GM03348 (cell line): ENCODE measurements at regions not wholly inside any gene's neighbourhood (a gene's known extent, or its start where the extent isn't known, plus 50 kb on each side); places are given as distances from the start of the nearest gene placed in this dataset.
A peak's percentile ranks its signal among the peaks of the same experiment; 100 is the strongest.

Experiments
- DNase-seq: peaks from one replicate; pipeline ENCODE4 v3.0.0; 2012; ENCODE audit warnings: low spot score

DNA sequence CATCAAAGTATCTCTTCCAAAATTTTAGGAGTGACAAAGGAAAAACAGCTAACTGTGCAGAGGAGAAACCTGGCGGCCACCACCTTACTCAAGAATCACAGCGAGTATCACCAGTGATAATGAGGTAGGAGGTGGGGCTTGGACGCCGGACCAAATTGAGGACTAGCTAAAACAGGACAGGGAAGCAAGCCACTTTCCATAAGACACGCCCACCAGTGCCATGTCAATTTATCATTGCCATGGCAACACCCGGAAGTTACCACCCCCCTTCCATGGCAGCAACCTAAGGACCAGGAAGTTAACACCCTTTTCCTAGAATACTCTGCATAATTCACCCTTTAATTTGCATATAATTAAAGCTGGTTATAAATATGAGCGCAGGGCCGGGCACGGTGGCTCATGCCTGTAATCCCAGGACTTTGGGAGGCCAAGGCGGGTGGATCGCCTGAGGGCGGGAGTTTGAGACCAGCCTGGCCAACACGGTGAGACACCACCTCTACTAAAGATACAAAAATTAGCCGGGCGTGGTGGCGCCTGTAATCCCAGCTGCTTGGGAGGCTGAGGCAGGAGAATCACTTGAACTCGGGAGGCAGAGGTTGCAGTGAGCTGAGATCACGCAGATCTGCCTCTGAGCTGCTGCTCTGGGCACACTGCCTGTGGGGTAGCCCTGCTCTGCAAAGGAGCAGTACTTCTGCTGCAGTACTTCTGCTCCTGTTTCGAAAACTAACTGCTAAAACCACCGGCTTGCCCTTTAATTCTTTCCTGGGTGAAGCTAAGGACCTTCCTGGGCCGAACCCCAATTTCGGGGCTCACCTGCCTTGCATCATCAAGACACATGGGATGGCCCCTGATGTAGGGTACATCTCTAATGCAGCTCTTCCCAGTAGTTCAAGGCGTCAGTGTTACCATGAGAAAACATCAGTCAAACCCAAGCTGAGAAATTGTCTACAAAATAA lies 116.7 kb downstream of the HMX1 start:
- no peak for DNase-seq

DNA sequence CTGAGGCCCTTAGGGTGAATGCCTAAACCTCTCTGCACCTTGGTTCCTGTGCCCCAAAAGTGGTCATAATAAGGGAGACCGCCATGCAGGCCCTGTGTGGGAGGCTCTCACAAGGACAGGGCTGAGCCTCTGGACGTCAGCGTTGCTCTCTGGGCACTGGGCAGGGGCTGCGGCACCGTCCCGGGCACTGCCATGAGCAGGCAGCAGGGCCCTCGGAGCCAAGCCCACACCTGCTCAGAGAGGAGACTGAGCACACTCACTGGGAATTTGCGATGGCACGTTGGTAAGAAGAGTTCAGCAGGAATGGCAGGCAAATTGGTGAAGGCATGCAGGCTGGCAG lies 123.4 kb downstream of the HMX1 start:
- DNase-seq: no peak

DNA sequence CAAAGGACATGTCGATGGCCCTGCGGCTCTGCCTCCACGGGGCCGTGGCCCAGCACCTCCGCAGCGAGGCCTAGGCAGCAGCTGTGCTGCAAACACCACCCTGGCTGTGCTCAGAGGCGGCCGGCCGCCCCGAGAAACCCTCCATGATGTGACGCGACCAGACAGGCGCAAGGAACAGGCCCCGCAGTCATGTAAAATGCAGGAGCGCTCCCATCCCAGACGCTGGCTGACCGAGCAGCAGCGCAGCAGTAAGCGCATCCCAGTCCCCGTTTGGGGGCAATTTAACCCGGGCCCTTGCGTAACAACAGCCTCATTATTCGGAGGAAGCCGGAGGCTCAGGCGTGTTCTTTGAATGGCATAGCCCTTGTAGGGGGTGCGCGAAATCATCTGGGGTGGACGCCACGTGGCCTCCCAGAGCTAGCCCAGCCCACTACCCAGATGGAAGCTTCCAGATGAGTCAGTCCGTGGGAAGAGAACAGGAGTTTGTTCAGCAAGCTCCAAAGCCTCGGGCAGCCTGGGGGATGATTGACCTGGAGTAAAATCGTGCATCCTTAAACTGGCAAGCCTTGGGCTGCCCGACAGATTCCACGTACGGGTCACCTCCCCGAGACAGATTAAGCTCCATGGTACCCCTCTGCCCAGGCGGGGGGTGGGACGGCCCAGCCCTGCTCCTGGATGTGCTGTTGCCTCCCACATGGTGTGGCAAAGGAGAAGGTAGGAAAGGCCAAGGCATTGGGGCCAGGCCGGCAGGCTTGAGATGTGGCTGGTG lies 124.0 kb downstream of the HMX1 start:
- no peak for DNase-seq

DNA sequence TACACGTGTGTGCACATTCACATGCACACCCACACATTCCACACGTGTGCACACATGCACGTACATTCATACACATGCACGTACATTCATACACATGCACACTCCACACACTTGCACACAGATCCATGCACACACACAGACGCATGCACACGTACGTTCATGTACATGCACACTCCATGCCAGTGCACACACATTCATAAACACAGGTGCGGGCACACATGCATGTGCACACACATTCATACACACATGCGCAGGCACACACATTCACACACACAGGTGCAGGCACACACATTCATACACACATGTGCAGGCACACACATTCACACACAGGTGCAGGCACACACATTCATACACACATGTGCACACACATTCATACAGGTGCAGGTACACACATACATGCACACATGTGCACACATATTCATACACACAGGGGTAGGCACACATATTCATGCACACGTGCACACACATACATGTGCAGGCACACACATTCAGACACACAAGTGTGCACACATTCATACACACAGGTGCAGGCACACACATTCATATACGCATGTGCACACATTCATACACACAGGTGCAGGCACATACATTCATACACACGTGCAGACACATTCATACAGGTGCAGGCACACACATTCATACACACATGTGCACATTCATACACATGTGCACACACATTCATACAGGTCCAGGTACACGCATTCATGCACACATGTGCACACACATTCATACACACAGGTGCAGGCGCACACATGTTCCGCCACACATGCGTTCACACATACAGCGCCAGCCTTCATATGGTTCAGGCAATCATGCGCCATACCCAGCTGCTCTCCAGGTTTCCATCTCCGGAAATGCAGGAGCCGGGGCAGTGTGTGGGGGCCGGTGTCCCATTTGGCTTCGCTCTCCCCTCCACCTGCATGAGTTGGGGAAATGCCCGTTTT lies 124.8 kb downstream of the HMX1 start:
- no peak for DNase-seq

DNA sequence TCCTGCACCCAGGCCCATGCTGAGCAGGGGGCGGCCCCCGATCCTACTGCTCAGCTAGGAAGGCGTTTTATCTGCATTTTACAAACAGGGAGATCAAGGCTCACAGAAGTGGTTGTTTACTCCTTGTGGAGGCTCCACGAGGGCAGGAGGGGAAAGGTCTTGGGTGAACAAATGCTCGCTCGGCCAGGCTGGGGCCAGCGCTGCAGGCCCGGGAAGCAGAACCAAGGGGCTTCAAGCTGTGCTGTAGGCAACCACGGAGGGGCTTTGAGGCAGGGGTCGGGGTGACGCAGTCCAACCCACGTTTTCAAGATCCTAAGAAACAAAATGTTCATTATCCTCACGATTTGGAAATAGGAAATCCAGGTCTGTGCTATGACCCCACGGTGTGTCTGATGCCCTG lies 125.8 kb downstream of the HMX1 start:
- no peak for DNase-seq

DNA sequence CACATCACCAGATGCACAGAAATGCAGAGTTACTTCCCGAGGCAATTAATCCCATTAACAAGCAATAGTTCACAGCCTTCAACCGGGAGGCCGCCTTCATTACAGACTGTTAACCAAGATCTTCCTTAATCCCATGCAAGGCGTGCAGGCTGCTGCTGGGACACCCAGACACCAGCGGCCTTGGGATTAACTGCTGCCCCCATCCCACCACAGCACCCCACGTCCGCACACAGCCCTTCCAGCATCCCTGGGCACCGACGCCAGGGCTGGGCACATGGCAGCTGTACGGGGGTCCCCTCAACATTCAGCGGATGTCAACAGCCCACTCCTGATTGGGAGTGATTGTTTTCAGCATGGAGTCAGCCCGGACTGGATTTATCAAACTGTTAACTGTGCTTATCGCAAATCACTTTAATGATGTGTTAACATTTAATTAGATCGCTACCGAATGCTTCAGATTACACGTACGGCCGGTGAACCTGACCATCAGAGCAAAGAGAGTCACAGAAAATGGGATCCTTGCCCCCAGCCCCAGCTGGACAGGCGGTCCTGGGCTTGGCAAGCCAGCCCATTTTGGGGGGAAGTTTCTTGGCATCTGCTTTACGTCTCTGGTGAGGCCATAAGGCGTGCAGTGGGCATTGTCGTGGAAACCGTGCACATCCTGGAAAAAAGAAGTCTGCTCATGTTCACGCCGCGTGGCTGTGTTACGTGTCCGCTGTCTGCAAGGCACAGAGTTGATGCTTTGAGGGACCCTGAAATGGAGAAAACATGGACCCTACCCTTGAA lies 126.4 kb downstream of the HMX1 start:
- no peak for DNase-seq

DNA sequence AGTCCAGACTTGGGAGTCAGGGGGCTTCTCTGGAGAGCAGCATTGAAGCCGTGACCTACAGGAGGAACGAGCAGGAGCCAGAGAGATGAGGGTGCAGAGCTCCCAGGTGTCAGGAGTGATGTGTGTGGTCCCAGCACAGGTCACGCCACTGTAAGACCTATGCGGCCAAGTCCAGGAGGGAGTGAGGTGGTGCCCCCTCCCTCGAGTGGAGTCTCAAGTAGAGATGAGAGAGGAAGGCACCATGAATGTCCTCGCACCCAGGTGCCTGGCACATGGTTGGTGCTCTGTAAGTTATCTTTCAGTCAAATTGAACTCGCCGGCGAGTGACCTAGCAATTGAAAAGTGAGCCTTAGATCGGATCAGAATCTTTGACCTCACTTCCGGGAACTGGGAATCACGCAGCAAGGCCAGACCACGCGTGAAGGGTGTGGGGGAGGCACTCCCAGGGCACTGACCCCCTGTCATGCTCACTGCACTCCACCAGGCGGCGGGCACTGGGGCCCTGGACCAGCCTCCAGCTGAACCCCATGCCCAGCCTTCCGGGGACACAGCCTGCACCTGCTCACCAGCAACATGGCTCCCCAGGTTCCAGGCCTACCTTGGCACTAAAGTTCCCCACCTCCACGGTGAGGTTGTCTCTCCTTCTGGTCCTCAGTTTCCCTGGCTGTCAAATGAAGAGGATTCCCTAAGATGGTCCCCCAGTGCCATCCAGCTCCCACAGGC lies 127.4 kb downstream of the HMX1 start:
- DNase-seq: no peak

DNA sequence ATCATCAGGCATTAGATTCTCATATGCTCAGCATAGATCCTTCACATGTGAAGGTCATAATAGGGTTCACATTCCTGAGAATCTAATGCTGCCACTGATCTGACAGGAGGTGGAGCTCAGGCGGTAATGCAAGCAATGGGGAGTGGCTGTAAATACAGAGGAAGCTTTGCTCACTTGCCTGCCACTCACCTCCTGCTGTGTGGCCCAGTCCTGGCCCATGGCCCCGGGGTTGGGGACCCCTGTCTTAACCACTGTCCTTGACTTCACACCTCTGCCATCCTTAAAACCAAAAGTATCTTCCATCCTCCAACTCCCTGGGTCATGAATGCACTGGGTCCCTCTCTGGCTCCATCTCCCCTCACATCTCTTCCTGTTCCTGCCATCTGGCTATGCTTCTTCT lies 129.1 kb downstream of the HMX1 start:
- no peak for DNase-seq

DNA sequence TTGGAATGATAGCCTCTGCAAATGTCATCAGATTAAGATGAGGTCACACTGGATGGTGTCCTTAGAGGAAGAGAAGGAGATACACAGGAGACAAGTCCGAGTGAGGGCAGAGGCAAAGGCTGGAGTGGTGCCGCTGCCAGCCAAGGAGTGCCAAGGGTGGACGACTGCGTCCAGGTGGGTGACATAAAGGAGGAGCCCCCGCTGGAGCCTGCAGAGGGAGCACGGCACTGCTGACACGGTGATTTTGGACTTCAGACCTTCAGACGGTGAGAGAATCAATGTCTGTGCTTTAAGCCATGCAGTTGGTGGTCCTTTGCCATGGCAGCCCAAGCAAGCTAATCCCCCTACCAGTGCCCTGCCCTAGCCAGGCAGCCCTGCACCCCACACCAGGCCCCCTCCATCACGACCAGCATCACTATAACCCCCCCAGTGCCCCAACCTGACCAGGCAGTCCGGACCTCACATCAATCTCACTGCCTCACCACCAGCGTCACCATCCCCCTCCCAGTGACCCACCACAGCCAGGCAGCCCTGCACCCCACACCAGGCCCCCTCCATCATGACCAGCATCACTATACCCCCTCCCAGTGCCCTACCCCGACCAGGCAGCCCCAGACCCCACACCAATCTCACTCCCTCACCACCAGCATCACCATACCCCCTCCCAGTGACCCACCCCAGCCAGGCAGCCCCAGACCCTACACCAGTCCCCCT lies 130.0 kb downstream of the HMX1 start:
- no peak for DNase-seq

DNA sequence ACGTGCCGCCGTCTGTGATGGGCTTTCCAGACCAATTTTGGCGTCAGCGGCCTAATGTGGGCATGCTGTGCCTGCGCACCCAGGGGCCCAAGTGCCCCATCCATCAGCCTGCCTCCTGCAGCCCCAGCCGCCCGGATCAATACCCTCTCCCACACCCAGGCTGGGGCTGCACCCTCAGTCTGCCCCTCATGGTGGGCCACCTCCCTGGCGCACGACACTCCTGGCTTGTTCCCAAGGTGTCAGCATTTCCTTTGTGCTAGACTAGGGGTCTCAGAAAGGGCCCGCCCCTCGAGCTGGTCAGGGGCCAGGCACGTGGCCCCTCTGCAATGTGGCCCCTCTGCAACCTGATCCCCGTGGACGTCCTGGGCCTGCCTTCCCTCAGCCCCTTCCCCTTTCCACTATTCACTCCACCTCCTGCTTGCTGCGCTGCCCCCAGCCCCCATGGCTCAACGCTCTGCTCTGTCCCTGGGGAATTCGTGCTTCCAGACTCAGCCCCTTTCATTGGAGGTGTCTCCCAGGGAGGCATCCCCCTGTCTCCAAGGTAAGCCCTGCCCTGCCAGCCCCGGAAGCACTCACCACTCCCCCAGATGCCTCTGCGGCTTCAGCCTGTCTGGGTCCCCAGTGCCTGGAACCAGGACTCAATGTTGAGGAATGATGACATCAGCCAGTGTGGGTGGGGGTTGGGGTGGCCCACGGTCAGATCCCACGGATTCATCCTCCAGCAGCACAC lies 130.8 kb downstream of the HMX1 start:
- DNase-seq: no peak

DNA sequence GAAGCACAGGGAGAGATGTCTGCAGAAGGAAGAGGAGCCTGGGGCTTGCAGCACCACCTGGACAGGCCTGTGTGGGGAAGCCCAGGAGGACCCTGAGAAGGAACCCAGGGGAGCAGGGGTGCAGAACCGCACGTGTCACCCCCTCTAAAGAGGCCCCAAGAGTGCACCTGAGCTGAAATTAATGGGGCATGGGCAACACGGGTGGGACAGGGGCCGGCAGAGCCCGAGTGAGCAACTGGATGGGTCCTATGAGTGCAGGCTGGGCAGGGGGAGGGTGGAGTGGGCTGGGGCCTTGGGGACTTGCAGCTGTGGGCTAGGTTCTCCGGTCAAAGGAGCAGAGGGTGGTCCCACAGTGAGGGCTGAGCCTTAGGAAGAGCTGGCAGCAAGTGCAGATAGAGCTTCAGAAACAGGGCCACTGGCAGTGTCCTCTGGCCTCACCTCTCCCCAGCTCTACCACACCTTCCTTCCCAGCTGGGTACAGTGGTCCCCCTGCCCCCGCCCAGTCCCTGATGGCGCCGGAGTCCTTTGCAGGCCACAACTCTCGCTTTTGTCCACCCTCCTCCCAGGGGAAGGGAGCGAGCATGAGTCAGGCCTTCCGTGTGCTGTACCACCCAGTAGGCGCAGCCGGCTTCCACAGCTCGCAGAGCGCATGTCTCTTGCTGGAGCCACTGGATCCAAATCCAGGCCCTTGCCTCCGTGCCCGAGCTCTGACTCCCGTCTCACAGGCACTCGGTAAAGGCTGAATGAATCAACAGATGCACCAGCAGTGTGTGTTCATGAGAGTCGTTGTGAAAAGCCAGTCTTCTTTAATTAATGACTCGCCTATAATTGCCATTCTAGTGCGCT lies 131.6 kb downstream of the HMX1 start:
- no peak for DNase-seq

DNA sequence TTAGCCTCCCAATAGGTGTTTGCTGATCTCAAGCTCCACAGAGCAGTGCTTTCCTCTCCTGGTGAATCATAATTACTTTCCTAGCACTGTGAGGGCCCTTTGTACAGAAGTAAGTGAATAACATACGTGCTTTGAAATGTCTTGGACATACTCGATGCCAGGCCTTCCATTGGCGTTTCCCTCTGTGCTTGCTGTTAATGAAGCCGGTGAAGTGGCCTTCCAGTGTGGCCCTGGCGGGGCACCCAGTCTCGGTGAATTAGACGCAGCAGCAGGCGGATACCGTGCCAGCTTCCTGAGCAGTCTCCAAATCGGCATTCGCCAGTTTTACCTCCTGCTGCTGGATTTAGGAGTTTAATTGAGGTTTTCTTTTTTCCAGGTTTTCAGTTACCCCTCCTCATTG lies 132.3 kb downstream of the HMX1 start:
- DNase-seq: no peak

DNA sequence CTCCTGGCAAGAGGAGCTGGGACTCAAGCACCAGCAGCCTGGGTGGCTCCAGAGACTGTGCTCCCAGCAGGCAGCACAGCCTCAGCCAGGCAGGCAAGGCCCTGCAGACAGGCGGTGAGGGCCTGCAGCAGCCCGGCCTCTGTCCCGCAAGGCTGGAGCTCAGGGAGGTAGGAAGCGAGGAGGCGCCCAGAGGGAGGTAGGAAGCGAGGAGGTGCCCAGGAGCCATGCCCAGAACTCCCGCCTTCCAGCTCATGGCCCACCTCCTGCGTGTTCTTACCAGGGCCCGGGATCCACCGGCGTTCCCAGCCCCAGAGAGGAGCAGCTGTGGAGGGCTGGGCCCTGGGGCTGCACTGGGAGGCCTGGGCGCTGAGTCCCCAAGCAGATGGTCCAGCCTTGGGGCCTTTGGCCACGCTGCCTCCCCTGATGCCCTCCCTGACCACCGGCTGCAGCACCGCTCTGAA lies 133.1 kb downstream of the HMX1 start:
- peak; percentile 2 for DNase-seq

DNA sequence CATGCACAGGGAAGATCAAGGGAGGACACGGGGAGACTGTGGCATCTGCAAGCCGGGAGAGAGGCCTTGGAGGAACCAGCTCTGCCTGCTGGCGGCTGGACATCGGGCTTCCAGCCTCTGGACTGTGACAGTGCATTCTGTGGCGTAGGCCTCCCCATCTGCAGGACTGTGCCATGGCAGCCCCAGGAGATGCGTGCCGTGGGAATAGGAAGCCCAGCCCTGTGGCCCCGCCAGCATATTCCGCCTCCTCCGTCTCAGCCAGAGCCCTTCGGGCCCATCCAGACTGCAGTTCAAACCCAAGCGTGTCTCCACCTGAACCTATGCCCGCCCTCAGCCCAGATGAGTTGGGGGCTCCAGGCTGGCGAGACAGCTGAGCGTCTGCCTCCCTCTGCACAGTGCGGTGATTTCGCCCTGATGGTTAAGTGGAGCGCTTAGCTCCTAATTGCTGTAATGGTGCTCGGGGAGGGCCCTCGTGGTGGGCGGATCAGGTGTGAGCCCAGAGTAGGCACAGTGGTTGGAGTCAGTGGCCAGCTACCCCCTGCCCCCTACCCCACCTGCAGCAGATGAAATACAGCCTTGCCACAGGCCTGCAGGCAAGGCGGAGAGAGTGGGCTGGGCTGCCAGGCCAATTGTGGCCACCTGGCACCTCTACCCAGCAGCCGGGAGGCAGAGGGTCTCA lies 133.9 kb downstream of the HMX1 start:
- peak; percentile 1 for DNase-seq

DNA sequence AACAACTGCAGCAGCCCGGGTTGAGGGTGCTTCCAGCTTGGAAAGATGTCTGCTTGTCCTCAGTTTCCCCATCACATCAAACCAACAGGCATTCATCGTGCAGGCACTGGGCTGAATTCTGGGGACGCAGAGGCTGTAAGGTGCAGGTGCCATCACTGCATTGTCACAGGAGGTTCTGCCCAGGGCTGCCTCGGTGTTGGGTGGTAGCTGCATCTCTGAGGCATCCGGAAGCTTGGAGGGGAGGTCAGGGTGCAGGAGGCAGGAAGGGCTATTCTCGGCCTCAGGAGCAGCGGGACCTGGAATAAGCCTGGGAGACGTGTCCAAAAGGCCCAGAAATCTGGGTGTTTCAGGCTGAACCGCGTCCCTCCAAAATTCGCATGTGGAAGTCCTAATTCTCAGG lies 134.6 kb downstream of the HMX1 start:
- DNase-seq: peak; percentile 3

DNA sequence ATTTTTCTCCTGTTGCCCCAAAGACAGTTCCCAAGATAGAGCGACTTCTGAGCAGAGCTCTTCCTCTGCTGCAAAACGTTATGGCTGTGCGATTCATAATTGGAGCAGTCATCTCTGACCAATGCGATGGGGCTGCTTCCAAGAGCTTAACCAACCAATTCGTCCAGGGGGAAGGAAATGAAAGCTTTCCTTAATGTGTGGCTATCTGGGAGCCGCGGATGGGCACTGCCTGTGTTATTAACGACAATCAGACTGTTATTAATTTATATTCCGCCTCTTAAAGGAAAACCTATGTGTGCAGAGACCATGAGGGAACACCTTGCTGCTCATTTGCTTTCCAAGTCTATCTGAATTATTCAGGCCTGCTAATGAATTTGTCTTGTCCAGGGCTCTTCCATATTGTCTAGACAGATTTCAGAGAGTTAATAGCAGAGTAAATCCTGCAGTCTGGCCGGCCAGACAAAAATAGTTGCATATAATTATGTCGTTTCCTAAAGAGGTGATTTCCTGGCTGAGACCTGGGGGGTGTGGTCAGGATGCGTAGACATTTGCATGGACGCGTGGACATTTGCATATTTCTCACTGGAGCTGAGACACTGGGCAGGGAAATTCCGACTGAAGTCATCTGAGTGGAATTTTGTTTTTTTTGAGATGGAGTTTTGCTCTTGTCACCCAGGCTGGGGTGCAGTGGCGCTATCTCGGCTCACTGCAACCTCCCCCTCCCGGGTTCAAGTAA lies 135.4 kb downstream of the HMX1 start:
- DNase-seq: peak; percentile 1
